HCT116 (cell line): ENCODE measurements at regions not wholly inside any gene's neighbourhood (a gene's known extent, or its start where the extent isn't known, plus 50 kb on each side); places are given as distances from the start of the nearest gene placed in this dataset.

Experiments
- ATAC-seq: fragments of 200-7000 bp; cut with Tn5 transposase; 2 replicates; pipeline ENCODE4 v1.9.1; 2020; ENCODE audit warnings: mild to moderate bottlenecking, moderate library complexity
- BruUV-seq: library from RNA; stranded (reverse); fragments of 400-500 nt; replicated peaks from 2 replicates; lab custom pipeline; 2021; lab: Mats Ljungman, UMichigan
- CTCF ChIA-PET: fragments of 300-600 bp; sonication (Branson Sonifier 250); formaldehyde crosslinking; loops from one replicate; lab custom pipeline; 2021; ENCODE audit warnings: antibody characterized with exemption; lab: Charles Lee
- POLR2A ChIA-PET: fragments of 300-600, 350-600 bp; sonication (Branson Sonifier 250); formaldehyde crosslinking; loops from one replicate; lab custom pipeline; 2021; ENCODE audit warnings: antibody characterized with exemption; lab: Charles Lee
- RAD21 ChIA-PET, 2 experiments: fragments of 300-600 bp; sonication (Branson Sonifier 250); formaldehyde crosslinking; loops; one replicate each; lab custom pipeline; 2023; ENCODE audit warnings: low total read pairs in 2 of 2; ENCODE audit not compliant: uncharacterized antibody in 2 of 2, unreplicated experiment in 2 of 2, low non-redundant PET in 1 of 2; lab: Charles Lee
- DNase-seq: peaks from one replicate; pipeline ENCODE4 v3.0.0-alpha.2; 2010; ENCODE audit warnings: low read depth, low spot score
- H2AFZ ChIP-seq: fragments of 200-600 bp; shearing (Covaris generic), sonication (generic); 2 replicates; pipeline ENCODE4 v1.6.1; 2017; ENCODE audit warnings: low read depth, mixed run types, mixed read lengths, antibody characterized with exemption, low read length; ENCODE audit not compliant: poor library complexity, severe bottlenecking
- H3K27ac ChIP-seq: 2 replicates; pipeline ENCODE4 v1.5.1; 2012; ENCODE audit warnings: low read depth, low read length
- H3K27me3 ChIP-seq: fragments of 200-600 bp; sonication (generic); 2 replicates; pipeline ENCODE4 v1.6.1; 2016; ENCODE audit warnings: mixed run types, low read length, mixed read lengths; ENCODE audit not compliant: insufficient read depth
- H3K36me3 ChIP-seq, 2 experiments: fragments of 200-500 bp in 1 of 2; fragments of 200-600 bp in 1 of 2; sonication (Bioruptor generic) in 1 of 2; sonication (generic) in 1 of 2; 2 replicates each; pipeline versions ENCODE4 v1.5.1 to v1.6.1; 2014 to 2016; ENCODE audit warnings: low read length in 2 of 2, inconsistent platforms in 1 of 2, mixed read lengths in 1 of 2, mixed run types in 1 of 2; ENCODE audit not compliant: insufficient read depth in 2 of 2, control insufficient read depth in 1 of 2
- H3K4me1 ChIP-seq, 2 experiments: fragments of 200-600 bp in 1 of 2; sonication (generic) in 1 of 2; 2 replicates each; pipeline versions ENCODE4 v1.5.1 to v1.6.1; 2012 to 2017; ENCODE audit warnings: low read length in 2 of 2, inconsistent platforms in 1 of 2, mild to moderate bottlenecking in 1 of 2, mixed read lengths in 1 of 2, mixed run types in 1 of 2, moderate library complexity in 1 of 2; ENCODE audit not compliant: insufficient read depth in 2 of 2, control insufficient read depth in 1 of 2
- H3K4me2 ChIP-seq: fragments of 200-600 bp; sonication (generic); 2 replicates; pipeline ENCODE4 v1.6.1; 2017; ENCODE audit warnings: mixed run types, low read length, mixed read lengths
- H3K4me3 ChIP-seq, 2 experiments: fragments of 200-600 bp in 1 of 2; sonication (generic) in 1 of 2; replicated peaks in 1 of 2; 2 replicates each; pipeline ENCODE4 v1.5.1; 2011 to 2016; ENCODE audit warnings: low read length in 2 of 2, control low read depth in 1 of 2, low read depth in 1 of 2, mild to moderate bottlenecking in 1 of 2, mixed read lengths in 1 of 2, mixed run types in 1 of 2
- H3K79me2 ChIP-seq: fragments of 200-600 bp; sonication (generic); 2 replicates; pipeline ENCODE4 v1.6.1; 2017; ENCODE audit warnings: mild to moderate bottlenecking, mixed run types, low read length, moderate library complexity, mixed read lengths; ENCODE audit not compliant: insufficient read depth
- H3K9ac ChIP-seq: fragments of 200-600 bp; sonication (generic); 2 replicates; pipeline ENCODE4 v1.6.1; 2016; ENCODE audit warnings: low read length, mixed read lengths
- H3K9me2 ChIP-seq: fragments of 200-600 bp; sonication (generic), shearing (Covaris generic); 2 replicates; pipeline ENCODE4 v1.6.1; 2017; ENCODE audit warnings: mixed run types, mild to moderate bottlenecking, moderate library complexity; ENCODE audit not compliant: insufficient read depth
- H3K9me3 ChIP-seq, 2 experiments: fragments of 200-500 bp in 1 of 2; fragments of 200-600 bp in 1 of 2; sonication (Bioruptor generic) in 1 of 2; sonication (generic) in 1 of 2; 2 replicates each; pipeline ENCODE4 v1.6.1; 2014 to 2017; ENCODE audit warnings: low read length in 2 of 2, mixed read lengths in 2 of 2, inconsistent platforms in 1 of 2, low read depth in 1 of 2, mild to moderate bottlenecking in 1 of 2, mixed run types in 1 of 2, moderate library complexity in 1 of 2; ENCODE audit not compliant: control insufficient read depth in 1 of 2, insufficient read depth in 1 of 2
- H4K20me1 ChIP-seq: fragments of 200-600 bp; sonication (generic), shearing (Covaris generic); 2 replicates; pipeline ENCODE4 v1.6.1; 2017; ENCODE audit warnings: mixed run types, mild to moderate bottlenecking, moderate library complexity; ENCODE audit not compliant: insufficient read depth
- CTCF ChIP-seq, 3 experiments: fragments of 200-600 bp in 1 of 3; sonication (generic) in 1 of 3; IDR thresholded peaks in 2 of 3; conservative IDR thresholded peaks in 1 of 3; 2 replicates each; pipeline ENCODE4 v1.5.1; 2012 to 2017; ENCODE audit warnings: low read depth in 2 of 3, low read length in 2 of 3, antibody characterized with exemption in 1 of 3, borderline replicate concordance in 1 of 3, control low read depth in 1 of 3, mild to moderate bottlenecking in 1 of 3, mixed read lengths in 1 of 3, mixed run types in 1 of 3, moderate library complexity in 1 of 3; ENCODE audit not compliant: insufficient read depth in 1 of 3
- EGR1 ChIP-seq: IDR thresholded peaks from 2 replicates; pipeline ENCODE4 v1.6.1; 2012; ENCODE audit warnings: low read depth
- EZH2phosphoT487 ChIP-seq: fragments of 200-600 bp; IDR thresholded peaks from 2 replicates; pipeline ENCODE4 v1.6.1; 2018; ENCODE audit warnings: antibody characterized with exemption, borderline replicate concordance
- FOSL1 ChIP-seq: IDR thresholded peaks from 2 replicates; pipeline ENCODE4 v1.6.1; 2012; ENCODE audit warnings: low read depth
- POLR2A ChIP-seq: IDR thresholded peaks from 2 replicates; pipeline ENCODE4 v1.7.0; 2011; ENCODE audit warnings: borderline replicate concordance; ENCODE audit not compliant: insufficient read depth, insufficient read length; ENCODE audit errors: extremely low read depth
- RAD21 ChIP-seq: IDR thresholded peaks from 2 replicates; pipeline ENCODE4 v1.6.1; 2012; ENCODE audit warnings: low read depth, mild to moderate bottlenecking
- SIN3A ChIP-seq: IDR thresholded peaks from 2 replicates; pipeline ENCODE4 v1.6.1; 2012; ENCODE audit warnings: low read depth
- SRF ChIP-seq: IDR thresholded peaks from 2 replicates; pipeline ENCODE4 v1.6.1; 2012; ENCODE audit warnings: low read depth
- YY1 ChIP-seq: IDR thresholded peaks from 2 replicates; pipeline ENCODE4 v1.6.1; 2011; ENCODE audit warnings: low read length, low read depth, moderate library complexity, mild to moderate bottlenecking; ENCODE audit not compliant: insufficient replicate concordance; ENCODE audit errors: extremely low read depth
- intact Hi-C: fragments of 100-400 bp; cut with micrococcal nuclease; formaldehyde crosslinking; loops from 2 replicates; pipeline ENCODE4 v1.10.0; 2022
- TF ChIP-seq, protein P1 (sequence below): IDR thresholded peaks from 2 replicates; pipeline ENCODE4 v1.6.1; 2012
- TF ChIP-seq, protein P2 (sequence below): IDR thresholded peaks from 2 replicates; pipeline ENCODE4 v1.6.1; 2011; ENCODE audit warnings: mild to moderate bottlenecking, low read length, moderate library complexity; ENCODE audit not compliant: insufficient replicate concordance; ENCODE audit errors: extremely low read depth

GRCh38 chr5:97458851-97459250 lies 275.8 kb upstream of the RIOK2 start:
- Histone ChIP-seq H3K4me3 (no peak overlapping the region), H2AFZ (no peak overlapping the region), H3K79me2 (no peaks in the 10 kb centered on the region), H3K4me2 (no peak overlapping the region), H3K9me2 (no peaks in the 10 kb centered on the region), H3K27me3 (no peaks in the 10 kb centered on the region), H4K20me1 (no peaks in the 10 kb centered on the region), H3K27ac (no peak overlapping the region)
- ATAC-seq = no peak
- DNase-seq = no peak
- RAD21 ChIA-PET = no interaction called here
- POLR2A ChIA-PET = no interaction called here
- CTCF ChIA-PET = no interaction called here
- TF ChIP-seq CTCF (IDR thresholded peaks at IDR 0.05 in 2 of 3, conservative IDR thresholded peaks at IDR 0.05 in 1 of 3; ENCODE audit: borderline replicate concordance in 1 of 3, insufficient read depth in 1 of 3, low read depth in 2 of 3, low read length in 2 of 3) (no peak), EZH2phosphoT487 (no peak), EGR1 (no peak), POLR2A (no peak), YY1 (no peak), RAD21 (no peak), SRF (no peak), FOSL1 (no peak), SIN3A (no peak)
- TF ChIP-seq, protein P1, sequence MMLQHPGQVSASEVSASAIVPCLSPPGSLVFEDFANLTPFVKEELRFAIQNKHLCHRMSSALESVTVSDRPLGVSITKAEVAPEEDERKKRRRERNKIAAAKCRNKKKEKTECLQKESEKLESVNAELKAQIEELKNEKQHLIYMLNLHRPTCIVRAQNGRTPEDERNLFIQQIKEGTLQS = no peak
- TF ChIP-seq, all 23 proteins: peak for 0
- no TSS peak for BruUV-seq
- no peaks in the 10 kb centered on the region for H3K9me3 ChIP-seq
- no peaks in the 10 kb centered on the region for H3K36me3 ChIP-seq
- no peaks in the 10 kb centered on the region for H3K4me1 ChIP-seq
- intact Hi-C loops = no loop called here
- H3K9ac ChIP-seq = no peak overlapping the region

- Histone ChIP-seq H3K9me2 (no peaks in the 10 kb centered on the region), H4K20me1 (no peaks in the 10 kb centered on the region), H2AFZ (no peak overlapping the region), H3K27ac (no peak overlapping the region), H3K36me3 (no peaks in the 10 kb centered on the region), H3K79me2 (no peaks in the 10 kb centered on the region), H3K9ac (no peak overlapping the region), H3K4me1 (no peaks in the 10 kb centered on the region), H3K27me3 (no peaks in the 10 kb centered on the region), H3K4me3 (no peak overlapping the region), H3K4me2 (no peak overlapping the region), H3K9me3 (no peaks in the 10 kb centered on the region)
- CTCF ChIA-PET = no interaction called here
- TF ChIP-seq, protein P2, sequence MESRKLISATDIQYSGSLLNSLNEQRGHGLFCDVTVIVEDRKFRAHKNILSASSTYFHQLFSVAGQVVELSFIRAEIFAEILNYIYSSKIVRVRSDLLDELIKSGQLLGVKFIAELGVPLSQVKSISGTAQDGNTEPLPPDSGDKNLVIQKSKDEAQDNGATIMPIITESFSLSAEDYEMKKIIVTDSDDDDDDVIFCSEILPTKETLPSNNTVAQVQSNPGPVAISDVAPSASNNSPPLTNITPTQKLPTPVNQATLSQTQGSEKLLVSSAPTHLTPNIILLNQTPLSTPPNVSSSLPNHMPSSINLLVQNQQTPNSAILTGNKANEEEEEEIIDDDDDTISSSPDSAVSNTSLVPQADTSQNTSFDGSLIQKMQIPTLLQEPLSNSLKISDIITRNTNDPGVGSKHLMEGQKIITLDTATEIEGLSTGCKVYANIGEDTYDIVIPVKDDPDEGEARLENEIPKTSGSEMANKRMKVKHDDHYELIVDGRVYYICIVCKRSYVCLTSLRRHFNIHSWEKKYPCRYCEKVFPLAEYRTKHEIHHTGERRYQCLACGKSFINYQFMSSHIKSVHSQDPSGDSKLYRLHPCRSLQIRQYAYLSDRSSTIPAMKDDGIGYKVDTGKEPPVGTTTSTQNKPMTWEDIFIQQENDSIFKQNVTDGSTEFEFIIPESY = no peak
- no peak for TF ChIP-seq RAD21
- intact Hi-C loops = no loop called here
- RAD21 ChIA-PET = no interaction called here
- ATAC-seq (no peak), DNase-seq (no peak)
- BruUV-seq = no TSS peak
- POLR2A ChIA-PET = no interaction called here
Measured at GRCh38 chr5:97471951-97472350, 288.9 kb upstream of the RIOK2 start.
